ENCODE measurements at regions not wholly inside any gene's neighbourhood (a gene's known extent, or its start where the extent isn't known, plus 50 kb on each side); places are given as distances from the start of the nearest gene placed in this dataset.
"Not testable (repeated sequence)": the region's sequence is repeated elsewhere in the genome, so short reads cannot be mapped to it uniquely, and the experiment has no call there.

DNA sequence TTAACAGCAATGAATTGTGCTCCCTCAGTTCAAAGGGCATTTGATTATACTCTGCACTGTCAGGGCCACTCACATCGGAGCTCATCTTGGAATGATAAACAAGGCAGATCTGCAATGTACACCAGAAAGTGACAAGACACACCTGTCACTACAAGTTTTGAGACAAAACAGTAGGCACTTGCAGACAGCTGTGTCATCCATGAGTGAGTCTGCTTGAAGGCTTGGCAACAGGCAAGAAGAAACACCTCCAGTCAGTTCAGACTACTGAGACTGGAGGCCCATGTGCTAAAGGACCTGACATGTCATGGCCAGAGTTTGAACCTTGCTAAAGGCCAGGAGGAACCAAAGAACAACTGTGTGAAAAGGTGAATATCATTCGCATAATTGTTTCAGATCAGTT is 354.5 kb downstream of the CEP170 start:
- DNase-seq = not testable (repeated sequence)

GRCh38 chr1:242890192-242890741 is 364.8 kb downstream of the CEP170 start:
- no peak for DNase-seq

GRCh38 chr1:242886137-242886536 is 361.6 kb upstream of the PLD5 start:
- DNase-seq = no peak

GRCh38 chr1:242880022-242880421 is 355.5 kb upstream of the PLD5 start:
- not testable (repeated sequence) for DNase-seq

- DNase-seq = no peak
Observed at GRCh38 chr1:242877743-242878142, 353.2 kb upstream of the PLD5 start.

GRCh38 chr1:242877229-242877628 is 352.7 kb upstream of the PLD5 start:
- DNase-seq = no peak

DNA sequence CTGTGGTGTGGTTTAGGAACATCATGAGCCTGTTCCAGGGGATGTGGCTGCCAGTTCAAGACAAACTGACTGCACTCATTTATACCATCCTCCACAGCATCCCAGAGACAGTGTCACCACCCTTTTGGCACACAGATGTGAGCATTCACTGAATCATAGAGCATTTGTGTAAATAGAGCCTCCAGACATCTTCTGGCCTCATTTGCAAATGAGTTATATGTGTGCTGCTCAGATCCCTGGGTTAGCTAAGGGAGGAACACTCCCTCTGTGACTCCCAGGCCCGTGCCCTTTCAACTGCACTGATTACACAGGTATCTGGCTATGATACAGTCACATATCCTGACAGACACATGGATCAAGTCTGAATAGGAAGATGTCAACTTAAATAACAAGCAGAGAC is 351.5 kb upstream of the PLD5 start:
- no peak for DNase-seq

DNA sequence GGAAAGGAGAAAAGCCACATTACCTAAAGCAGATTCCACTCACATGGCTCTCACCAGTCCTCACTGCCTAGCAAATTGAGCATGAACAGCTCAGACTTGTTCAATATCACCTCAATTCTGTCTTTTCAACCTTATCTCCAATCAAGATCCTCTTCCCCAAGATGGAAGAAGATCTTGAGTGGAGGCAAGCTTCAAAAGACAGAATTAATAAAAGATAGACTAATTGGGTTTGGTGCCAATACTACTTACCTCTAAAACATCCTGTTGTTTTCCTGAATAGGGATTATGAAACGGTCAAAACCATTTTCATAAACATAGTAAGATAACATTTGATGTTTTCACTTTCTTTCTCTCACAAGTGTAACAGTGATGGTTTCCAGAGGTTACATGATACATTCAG is 349.2 kb upstream of the PLD5 start:
- no peak for DNase-seq

DNA sequence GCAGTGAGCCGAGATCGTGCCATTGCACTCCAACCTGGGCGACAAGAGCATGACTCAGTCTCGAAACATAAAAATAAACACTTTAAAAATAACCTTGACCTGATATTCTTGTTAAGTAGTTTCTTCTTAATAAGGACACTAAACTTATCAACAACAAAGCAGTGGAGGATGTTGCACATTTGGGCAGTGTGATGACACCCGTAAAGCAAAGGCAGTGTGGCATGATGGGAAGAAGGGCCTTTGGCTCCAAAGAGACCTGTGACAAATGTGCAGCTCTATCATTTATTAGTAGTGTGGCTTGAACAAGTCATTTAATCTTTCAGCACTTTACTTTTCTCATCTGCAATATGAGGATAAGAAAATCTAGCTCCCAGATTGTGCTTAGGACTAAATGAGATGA is 348.0 kb upstream of the PLD5 start:
- DNase-seq = no peak

DNA sequence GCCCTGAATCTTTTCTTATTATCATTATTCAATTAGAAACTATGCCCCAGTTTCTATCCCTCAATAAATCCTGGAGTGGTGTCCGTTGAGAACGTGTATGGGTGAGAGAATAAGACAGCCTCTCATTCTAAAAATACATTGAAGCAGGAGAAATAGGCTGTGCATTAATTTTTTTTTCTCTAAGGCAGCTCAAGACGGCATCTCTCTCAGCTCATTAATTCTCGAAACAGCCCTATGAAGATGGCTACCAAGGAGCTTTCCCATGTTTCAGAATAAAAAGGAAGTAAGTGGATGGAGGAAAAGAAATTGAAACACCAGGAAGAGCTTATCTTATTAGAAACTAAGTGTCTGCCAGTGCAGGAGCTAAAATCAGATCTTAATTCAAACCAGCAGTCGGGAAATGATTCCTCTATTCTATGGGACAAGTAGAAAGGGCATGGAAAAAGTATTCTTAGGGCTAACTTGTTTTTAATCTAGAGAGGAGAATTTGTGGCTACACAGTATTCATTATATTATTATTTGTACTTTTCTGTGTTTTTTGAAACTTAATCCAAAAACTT is 347.1 kb upstream of the PLD5 start:
- no peak for DNase-seq

GRCh38 chr1:242870966-242871365 is 346.5 kb upstream of the PLD5 start:
- no peak for DNase-seq

- no peak for DNase-seq
Observed at GRCh38 chr1:242856289-242856688, 331.8 kb upstream of the PLD5 start.

- no peak for DNase-seq
Observed at GRCh38 chr1:242854466-242854865, 330.0 kb upstream of the PLD5 start.

DNA sequence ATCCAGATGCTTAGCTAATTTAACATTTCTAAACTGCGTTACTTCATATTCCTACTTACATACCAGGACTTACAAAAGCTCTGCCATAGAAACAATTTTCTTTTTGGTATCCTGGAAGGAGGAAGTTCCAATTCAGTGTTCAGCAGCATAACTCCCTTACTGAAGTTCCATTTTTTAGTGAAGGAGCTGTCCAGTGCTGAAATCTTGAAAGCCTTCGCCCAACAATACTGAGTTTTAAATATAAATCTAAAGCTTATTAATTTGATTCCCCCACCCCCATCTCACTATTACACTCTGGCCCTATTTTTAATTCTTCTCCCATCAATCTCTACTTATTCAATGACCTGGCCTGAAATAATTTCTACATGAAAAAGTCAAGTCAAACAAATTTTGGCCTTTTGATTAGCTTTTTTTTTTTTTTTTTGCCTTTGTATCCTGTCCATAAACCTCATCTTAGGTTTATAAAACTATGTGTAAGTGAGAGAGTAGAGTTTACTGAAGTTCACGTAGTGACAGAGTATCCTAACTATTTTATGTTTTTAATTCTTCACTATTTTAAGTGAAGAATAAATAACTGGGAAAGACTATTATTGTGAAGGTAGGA is 323.0 kb upstream of the PLD5 start:
- peak; percentile 27 for DNase-seq

- DNase-seq = no peak
Observed at GRCh38 chr1:242842094-242842493, 317.6 kb upstream of the PLD5 start.

- no peak for DNase-seq
Observed at GRCh38 chr1:242839101-242839500, 314.6 kb upstream of the PLD5 start.

- DNase-seq = no peak
Observed at GRCh38 chr1:242836423-242836822, 311.9 kb upstream of the PLD5 start.

DNA sequence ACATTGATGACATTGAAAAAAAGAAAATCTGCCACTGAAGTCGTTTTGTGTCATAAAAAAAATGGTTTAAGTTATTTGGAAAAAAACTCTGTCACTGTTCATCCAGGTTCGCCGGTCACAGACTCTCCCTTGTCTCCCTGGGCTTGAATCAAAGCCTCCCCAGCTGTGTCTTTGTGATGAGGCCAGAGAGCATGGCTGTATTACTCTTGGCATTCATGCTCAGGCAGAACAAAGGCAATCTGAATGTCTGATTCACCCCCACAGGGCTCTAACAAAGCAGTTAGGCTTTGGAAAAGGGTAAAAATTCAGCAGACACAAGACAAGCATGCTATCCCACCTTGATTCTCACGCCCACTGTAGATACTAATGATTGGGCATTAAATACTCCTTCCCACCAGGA is 304.3 kb upstream of the PLD5 start:
- no peak for DNase-seq

DNA sequence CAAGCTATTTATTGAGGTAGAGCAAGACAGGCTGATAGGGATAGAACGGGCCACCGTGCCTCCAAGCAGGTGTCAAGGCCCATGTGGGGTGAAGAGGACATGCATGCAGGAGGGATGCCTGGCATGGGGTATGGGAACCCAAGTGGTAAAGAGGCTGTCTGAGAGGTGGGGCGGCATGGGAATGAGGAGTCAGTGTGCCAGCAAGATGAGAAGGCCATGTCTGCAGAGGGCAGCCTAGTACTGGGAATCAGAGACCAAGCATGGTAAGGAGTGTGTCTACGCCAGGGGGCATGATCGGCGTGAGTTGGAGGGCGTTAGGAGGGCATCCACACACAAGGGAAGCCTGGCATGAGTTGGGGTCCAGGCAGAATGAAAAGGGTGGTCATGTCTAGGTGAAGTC is 303.7 kb upstream of the PLD5 start:
- DNase-seq = no peak

- DNase-seq = no peak
Observed at GRCh38 chr1:242827538-242827937, 303.0 kb upstream of the PLD5 start.

GRCh38 chr1:242826701-242827336 is 302.3 kb upstream of the PLD5 start:
- DNase-seq = no peak

DNA sequence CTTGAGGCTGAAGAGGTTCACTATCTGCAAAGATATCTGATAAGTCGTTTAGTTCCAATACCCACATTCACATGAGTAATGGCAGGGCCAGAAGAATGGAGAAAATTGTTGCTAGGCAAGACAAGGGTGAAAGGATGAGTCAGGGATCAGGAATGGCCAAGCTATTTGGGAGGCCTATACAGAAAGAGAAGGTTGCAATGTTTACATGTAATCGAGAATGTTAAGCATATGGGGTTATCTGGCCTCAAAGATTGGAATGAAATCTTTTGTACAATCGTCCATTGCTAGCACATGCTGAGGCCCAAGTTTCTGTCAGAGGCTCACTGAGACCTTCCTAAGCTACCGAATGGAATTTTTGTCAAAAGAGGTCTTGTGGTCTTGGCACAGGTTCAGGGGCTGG is 299.9 kb upstream of the PLD5 start:
- DNase-seq = no peak

GRCh38 chr1:242813490-242814091 is 289.1 kb upstream of the PLD5 start:
- DNase-seq = no peak

Measured in dermis blood vessel endothelial cell (primary cell).